ENCODE measurements at regions not wholly inside any gene's neighbourhood (a gene's known extent, or its start where the extent isn't known, plus 50 kb on each side); places are given as distances from the start of the nearest gene placed in this dataset.

DNA sequence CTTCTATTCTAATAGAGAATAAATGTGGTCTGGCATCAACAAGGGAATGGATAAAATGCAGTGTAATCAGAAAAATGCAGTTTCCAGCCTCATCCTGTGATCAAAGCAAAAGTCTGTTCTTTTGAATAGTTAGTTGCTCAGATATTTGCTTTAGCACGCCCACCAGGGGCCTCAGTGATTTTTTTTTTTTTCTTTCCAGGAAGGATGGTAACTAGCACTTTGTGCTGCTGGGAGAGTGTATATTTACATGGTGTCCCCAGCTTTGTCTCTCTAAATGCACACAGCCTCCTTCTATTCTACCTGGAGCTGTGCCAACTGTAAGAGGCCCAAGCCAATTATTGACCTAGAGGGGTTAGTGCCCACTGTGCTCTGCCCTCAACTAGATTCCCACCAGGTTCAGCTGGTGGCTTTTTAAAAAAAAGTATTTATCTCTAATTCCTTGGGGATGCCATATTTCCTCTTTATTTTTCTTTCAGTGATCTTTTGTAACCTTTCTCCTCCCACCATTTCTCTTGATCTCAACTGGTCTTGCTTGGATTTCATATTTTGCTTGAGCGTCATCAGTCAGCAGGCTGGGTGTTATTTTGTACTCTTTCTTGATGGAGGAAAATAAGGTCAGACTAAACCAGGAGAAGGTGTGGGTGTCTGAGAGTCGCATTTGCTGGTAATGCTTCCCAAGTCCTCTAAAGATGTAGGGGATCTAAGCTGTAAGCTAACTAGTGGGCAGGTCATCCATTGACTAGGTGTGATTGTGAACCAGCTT lies 193.0 kb upstream of the C9orf72 start:
- WGBS (ENCODE audit: extremely low coverage, insufficient read length, low lambda C conversion rate), result no CpG with 5 or more reads among the region's 3 CpGs
- H3K9ac ChIP-seq (ENCODE audit: extremely low read depth, insufficient read length, low read length), result no peak overlapping the region
- Mint-ChIP-seq H3K27me3 (ENCODE audit: low read depth) (no peaks in the 10 kb centered on the region), H3K9me3 (peaks cover 0 to 5% of the 10 kb centered on the region in 2 experiments; a peak in 3 of 5 replicates), H3K27ac (no peak overlapping the region), H3K36me3 (ENCODE audit: insufficient read depth in 1 of 3, low read depth in 3 of 3) (peaks cover 0 to 4% (median 0%) of the 10 kb centered on the region in 3 experiments; a peak in 2 of 7 replicates), H3K4me1 (peaks cover 12 to 26% of the 10 kb centered on the region in 2 experiments; a peak in 3 of 4 replicates), H3K4me3 (no peak overlapping the region)
- no peak overlapping the region; the same call in 1 of the 2 replicates for H3K14ac ChIP-seq (ENCODE audit: insufficient read depth, low read length)
- H2BK120ac ChIP-seq (ENCODE audit: low read depth, low read length, poor library complexity, severe bottlenecking), result no peak overlapping the region
- no peak overlapping the region for H3K23ac ChIP-seq (ENCODE audit: insufficient read length, low read depth, low read length)
- TF ChIP-seq, protein P1, sequence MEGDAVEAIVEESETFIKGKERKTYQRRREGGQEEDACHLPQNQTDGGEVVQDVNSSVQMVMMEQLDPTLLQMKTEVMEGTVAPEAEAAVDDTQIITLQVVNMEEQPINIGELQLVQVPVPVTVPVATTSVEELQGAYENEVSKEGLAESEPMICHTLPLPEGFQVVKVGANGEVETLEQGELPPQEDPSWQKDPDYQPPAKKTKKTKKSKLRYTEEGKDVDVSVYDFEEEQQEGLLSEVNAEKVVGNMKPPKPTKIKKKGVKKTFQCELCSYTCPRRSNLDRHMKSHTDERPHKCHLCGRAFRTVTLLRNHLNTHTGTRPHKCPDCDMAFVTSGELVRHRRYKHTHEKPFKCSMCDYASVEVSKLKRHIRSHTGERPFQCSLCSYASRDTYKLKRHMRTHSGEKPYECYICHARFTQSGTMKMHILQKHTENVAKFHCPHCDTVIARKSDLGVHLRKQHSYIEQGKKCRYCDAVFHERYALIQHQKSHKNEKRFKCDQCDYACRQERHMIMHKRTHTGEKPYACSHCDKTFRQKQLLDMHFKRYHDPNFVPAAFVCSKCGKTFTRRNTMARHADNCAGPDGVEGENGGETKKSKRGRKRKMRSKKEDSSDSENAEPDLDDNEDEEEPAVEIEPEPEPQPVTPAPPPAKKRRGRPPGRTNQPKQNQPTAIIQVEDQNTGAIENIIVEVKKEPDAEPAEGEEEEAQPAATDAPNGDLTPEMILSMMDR (conservative IDR thresholded peaks at IDR 0.05), result no peak
- peaks cover 4% of the 10 kb centered on the region; the same call in 1 of the 2 replicates for H3K4me1 ChIP-seq (ENCODE audit: insufficient read depth, low read length)
- H3K27ac ChIP-seq (ENCODE audit: insufficient read length, low read depth, low read length), result no peak overlapping the region
- no peaks in the 10 kb centered on the region for H3K27me3 ChIP-seq (ENCODE audit: insufficient read depth, low read length)
- H2BK5ac ChIP-seq (ENCODE audit: insufficient read length, low read length), result no peak overlapping the region
- H2BK15ac ChIP-seq (ENCODE audit: low read depth, low read length), result no peak overlapping the region
- no peaks in the 10 kb centered on the region for H3K79me1 ChIP-seq (ENCODE audit: insufficient read depth, low read depth, low read length, poor library complexity, severe bottlenecking)
- no peak overlapping the region for H3K18ac ChIP-seq (ENCODE audit: insufficient read length, low read depth, low read length)
- DNase-seq, result no peak
- H3K23me2 ChIP-seq (ENCODE audit: insufficient read length, low read depth, low read length, poor library complexity, severe bottlenecking), result no peaks in the 10 kb centered on the region
- H4K5ac ChIP-seq (ENCODE audit: insufficient read length, low read depth, low read length), result no peak overlapping the region
- H3K9me3 ChIP-seq (ENCODE audit: control insufficient read depth, low read depth, low read length), result peaks cover 7% of the 10 kb centered on the region
- H2BK12ac ChIP-seq (ENCODE audit: insufficient read length, low read depth, low read length), result no peak overlapping the region
- no peak overlapping the region for H3K56ac ChIP-seq (ENCODE audit: insufficient read length, low read depth, low read length)
- H4K8ac ChIP-seq (replicated peaks; ENCODE audit: insufficient read length, low read depth, low read length), result no peak overlapping the region
- H2BK20ac ChIP-seq (ENCODE audit: low read depth, low read length, poor library complexity, severe bottlenecking), result no peak overlapping the region
- H2AFZ ChIP-seq (ENCODE audit: low read length), result no peak overlapping the region
- H4K91ac ChIP-seq (ENCODE audit: insufficient read length, low read depth, low read length), result no peak overlapping the region
- no peak overlapping the region for H3K4me2 ChIP-seq (ENCODE audit: insufficient read depth, insufficient read length, low read length)
- H2AK5ac ChIP-seq (ENCODE audit: insufficient read length, low read length), result no peak overlapping the region
- H4K20me1 ChIP-seq (ENCODE audit: control insufficient read depth, insufficient read depth, insufficient read length), result no peaks in the 10 kb centered on the region
- no peaks in the 10 kb centered on the region for H3K79me2 ChIP-seq (ENCODE audit: insufficient read depth, low read length)
- H3K4ac ChIP-seq (ENCODE audit: low read depth, low read length), result no peak overlapping the region
- H3T11ph ChIP-seq (ENCODE audit: low read length), result no peak overlapping the region

All from H9 (cell line).